ENCODE measurements at regions not wholly inside any gene's neighbourhood (a gene's known extent, or its start where the extent isn't known, plus 50 kb on each side); places are given as distances from the start of the nearest gene placed in this dataset.

DNA sequence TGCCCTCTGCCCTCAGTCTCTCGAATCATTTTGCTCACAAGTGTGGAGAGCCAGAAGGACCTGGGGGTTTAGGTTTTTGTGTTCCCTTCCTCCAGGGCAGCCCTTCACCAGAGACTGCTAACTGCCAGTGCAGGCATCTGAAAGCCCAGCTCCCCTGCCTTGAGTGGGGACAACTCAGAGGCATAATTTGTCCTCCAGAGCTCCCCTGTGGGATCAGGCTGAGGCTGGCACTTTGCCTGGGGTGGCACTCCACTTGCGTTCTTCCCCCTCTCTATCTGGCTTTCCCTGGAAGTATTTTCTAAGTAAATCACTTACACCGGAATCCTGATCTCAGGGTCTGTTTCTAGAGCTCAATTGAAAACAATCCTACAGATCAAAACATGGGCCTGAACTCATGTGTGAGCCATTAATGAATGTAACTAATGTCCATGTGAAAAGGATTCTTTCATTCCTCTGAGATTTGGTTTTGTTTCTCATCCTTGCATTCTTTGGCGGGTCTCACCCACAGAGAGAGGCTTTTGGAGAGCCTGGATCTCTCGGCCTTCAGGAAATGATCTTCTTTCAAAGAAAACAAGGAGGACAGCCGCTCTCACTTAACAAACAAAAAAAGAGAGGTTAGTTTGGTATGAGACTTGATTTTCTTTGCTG is 125.7 kb upstream of the RIPOR2 start:
- H3K27ac ChIP-seq (ENCODE audit: low read depth, low read length): peak overlapping the region; percentile 41; the same call in 1 of the 2 replicates
- H3K9ac ChIP-seq (replicated peaks in 1 of 4; ENCODE audit: extremely low read depth in 1 of 4, low read depth in 3 of 4, low read length in 3 of 4): no peak overlapping the region
- no peak overlapping the region for H3K23ac ChIP-seq (ENCODE audit: insufficient read length)
- FAIRE-seq (peak; percentile 28), DNase-seq (ENCODE audit: low read depth in 1 of 2, low spot score in 2 of 2) (peak in 1 of 2 experiments; percentile 17)
- WGBS, 2 experiments (ENCODE audit: extremely low coverage in 1 of 2, insufficient coverage in 1 of 2, insufficient read length in 1 of 2, insufficient replicate concordance in 2 of 2, low coverage in 1 of 2, low lambda C conversion rate in 2 of 2, missing lambda C conversion rate in 1 of 2): 42% methylated on average over 6 of the region's 6 CpGs; no CpG with 5 or more reads in 1 of the 2 experiments
- H4K20me1 ChIP-seq (replicated peaks in 1 of 2; ENCODE audit: control insufficient read depth in 1 of 2, insufficient read depth in 2 of 2, low read length in 2 of 2): no peaks in the 10 kb centered on the region
- H2BK20ac ChIP-seq (ENCODE audit: low read length): peak overlapping the region; percentile 68
- H3K4me2 ChIP-seq (ENCODE audit: insufficient read depth in 1 of 2, low read depth in 2 of 2, low read length in 2 of 2): peak overlapping the region; percentile 14 to 26; a peak in 2 of 4 replicates
- H2BK120ac ChIP-seq (replicated peaks; ENCODE audit: low read depth, low read length): peak overlapping the region; percentile 4
- 0 out of 2 replicates have a peak overlapping the region, but pooled peaks have one; percentile 22 for H2BK12ac ChIP-seq (ENCODE audit: low read depth, low read length)
- H3K18ac ChIP-seq (ENCODE audit: extremely low read depth, low read length): peak overlapping the region; percentile 44; the same call in 1 of the 2 replicates
- no peaks in the 10 kb centered on the region for H3K27me3 ChIP-seq (replicated peaks in 1 of 4; ENCODE audit: control insufficient read depth in 3 of 4, extremely low read depth in 1 of 4, insufficient read depth in 3 of 4, low read length in 3 of 4)
- peak overlapping the region; percentile 3 for H4K5ac ChIP-seq (ENCODE audit: insufficient read length, low read depth, low read length)
- no peaks in the 10 kb centered on the region for H3K23me2 ChIP-seq (ENCODE audit: low read depth, low read length)
- H4K8ac ChIP-seq (ENCODE audit: extremely low read depth, insufficient read depth, low read length): no peak overlapping the region
- peaks cover 4 to 15% (median 9%) of the 10 kb centered on the region in 4 experiments; a peak in 6 of 7 replicates for H3K4me1 ChIP-seq (replicated peaks in 1 of 4; ENCODE audit: control insufficient read depth in 3 of 4, insufficient read depth in 4 of 4, low read length in 3 of 4)
- H4K91ac ChIP-seq (replicated peaks; ENCODE audit: insufficient read length, low read length): peak overlapping the region; percentile 71
- H2AFZ ChIP-seq (ENCODE audit: low read length): peak overlapping the region; percentile 86
- no peak overlapping the region for H3K14ac ChIP-seq (ENCODE audit: insufficient read length)
- peak overlapping the region; percentile 69 for H3K4ac ChIP-seq (replicated peaks; ENCODE audit: insufficient read length, low read depth, low read length)
- TF ChIP-seq, protein P1, sequence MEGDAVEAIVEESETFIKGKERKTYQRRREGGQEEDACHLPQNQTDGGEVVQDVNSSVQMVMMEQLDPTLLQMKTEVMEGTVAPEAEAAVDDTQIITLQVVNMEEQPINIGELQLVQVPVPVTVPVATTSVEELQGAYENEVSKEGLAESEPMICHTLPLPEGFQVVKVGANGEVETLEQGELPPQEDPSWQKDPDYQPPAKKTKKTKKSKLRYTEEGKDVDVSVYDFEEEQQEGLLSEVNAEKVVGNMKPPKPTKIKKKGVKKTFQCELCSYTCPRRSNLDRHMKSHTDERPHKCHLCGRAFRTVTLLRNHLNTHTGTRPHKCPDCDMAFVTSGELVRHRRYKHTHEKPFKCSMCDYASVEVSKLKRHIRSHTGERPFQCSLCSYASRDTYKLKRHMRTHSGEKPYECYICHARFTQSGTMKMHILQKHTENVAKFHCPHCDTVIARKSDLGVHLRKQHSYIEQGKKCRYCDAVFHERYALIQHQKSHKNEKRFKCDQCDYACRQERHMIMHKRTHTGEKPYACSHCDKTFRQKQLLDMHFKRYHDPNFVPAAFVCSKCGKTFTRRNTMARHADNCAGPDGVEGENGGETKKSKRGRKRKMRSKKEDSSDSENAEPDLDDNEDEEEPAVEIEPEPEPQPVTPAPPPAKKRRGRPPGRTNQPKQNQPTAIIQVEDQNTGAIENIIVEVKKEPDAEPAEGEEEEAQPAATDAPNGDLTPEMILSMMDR (IDR thresholded peaks at IDR 0.05; ENCODE audit: control extremely low read depth in 1 of 3, insufficient read depth in 1 of 3, low read depth in 1 of 3, low read length in 3 of 3): no peak
- TF ChIP-seq PHF8 (conservative IDR thresholded peaks at IDR 0.05; ENCODE audit: low read depth, low read length): no peak
- TF ChIP-seq, protein P2, sequence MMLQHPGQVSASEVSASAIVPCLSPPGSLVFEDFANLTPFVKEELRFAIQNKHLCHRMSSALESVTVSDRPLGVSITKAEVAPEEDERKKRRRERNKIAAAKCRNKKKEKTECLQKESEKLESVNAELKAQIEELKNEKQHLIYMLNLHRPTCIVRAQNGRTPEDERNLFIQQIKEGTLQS (IDR thresholded peaks at IDR 0.05; ENCODE audit: insufficient read depth, low read depth, low read length): no peak
- TF ChIP-seq POU5F1 (IDR thresholded peaks at IDR 0.05; ENCODE audit: low read depth, low read length): no peak
- TF ChIP-seq, protein P3, sequence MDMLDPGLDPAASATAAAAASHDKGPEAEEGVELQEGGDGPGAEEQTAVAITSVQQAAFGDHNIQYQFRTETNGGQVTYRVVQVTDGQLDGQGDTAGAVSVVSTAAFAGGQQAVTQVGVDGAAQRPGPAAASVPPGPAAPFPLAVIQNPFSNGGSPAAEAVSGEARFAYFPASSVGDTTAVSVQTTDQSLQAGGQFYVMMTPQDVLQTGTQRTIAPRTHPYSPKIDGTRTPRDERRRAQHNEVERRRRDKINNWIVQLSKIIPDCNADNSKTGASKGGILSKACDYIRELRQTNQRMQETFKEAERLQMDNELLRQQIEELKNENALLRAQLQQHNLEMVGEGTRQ (IDR thresholded peaks at IDR 0.05; ENCODE audit: low read length): no peak
- TF ChIP-seq, protein P4, sequence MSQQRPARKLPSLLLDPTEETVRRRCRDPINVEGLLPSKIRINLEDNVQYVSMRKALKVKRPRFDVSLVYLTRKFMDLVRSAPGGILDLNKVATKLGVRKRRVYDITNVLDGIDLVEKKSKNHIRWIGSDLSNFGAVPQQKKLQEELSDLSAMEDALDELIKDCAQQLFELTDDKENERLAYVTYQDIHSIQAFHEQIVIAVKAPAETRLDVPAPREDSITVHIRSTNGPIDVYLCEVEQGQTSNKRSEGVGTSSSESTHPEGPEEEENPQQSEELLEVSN (IDR thresholded peaks at IDR 0.05): no peak
- peak overlapping the region; percentile 92; the same call in 1 of the 2 replicates for H2BK5ac ChIP-seq (ENCODE audit: low read depth, low read length)
- no peak overlapping the region for H2AK5ac ChIP-seq (ENCODE audit: low read depth, low read length)
- ChIA-PET CTCF (ENCODE audit: partially characterized antibody) (interaction anchor here (0.6 to 2.6 kb wide), 9 partner anchors 9 to 205 kb away, joined by 3 to 13 read pairs (median 5); no protein-coding TSS in a partner anchor), POLR2A (ENCODE audit: partially characterized antibody) (interaction anchor here (1.6 kb wide), 1 partner anchor 22 kb away, joined by 4 read pairs; no protein-coding TSS in a partner anchor)
- no peak overlapping the region for H3K4me3 ChIP-seq (ENCODE audit: extremely low read depth in 1 of 4, insufficient read depth in 2 of 4, low read depth in 3 of 4, low read length in 4 of 4)
- no peaks in the 10 kb centered on the region for H3K79me1 ChIP-seq (ENCODE audit: low read depth, low read length)
- H3K79me2 ChIP-seq (ENCODE audit: control insufficient read depth in 1 of 2, insufficient read depth in 2 of 2, low read length in 2 of 2): no peaks in the 10 kb centered on the region
- H2BK15ac ChIP-seq (ENCODE audit: low read length): 0 out of 2 replicates have a peak overlapping the region, but pooled peaks have one; percentile 20
- no peaks in the 10 kb centered on the region for H3K9me3 ChIP-seq (ENCODE audit: insufficient read depth in 2 of 2, low read depth in 1 of 2, low read length in 1 of 2)
- no peaks in the 10 kb centered on the region for H3K36me3 ChIP-seq (ENCODE audit: control insufficient read depth in 2 of 4, insufficient read depth in 4 of 4, low read length in 3 of 4)
- H3K56ac ChIP-seq (replicated peaks; ENCODE audit: insufficient read length, low read depth, low read length): no peak overlapping the region

All from H1 (cell line).